Psoas muscle (tissue), 7 donors: ENCODE measurements at regions not wholly inside any gene's neighbourhood (a gene's known extent, or its start where the extent isn't known, plus 50 kb on each side); places are given as distances from the start of the nearest gene placed in this dataset.
"Not testable (repeated sequence)": the region's sequence is repeated elsewhere in the genome, so short reads cannot be mapped to it uniquely, and the experiment has no call there.

Source experiments
- ATAC-seq, 4 donors: fragments of 200-7000 bp; cut with Tn5 transposase; one replicate each; pipeline ENCODE4 v1.9.1; 2020; ENCODE audit warnings: moderate library complexity in 3 of 4, mild to moderate bottlenecking in 2 of 4
- DNase-seq, 2 donors: peaks; one replicate each; pipeline ENCODE4 v3.0.0-alpha.2; 2020
- H3K27ac ChIP-seq: fragments of 200-600 bp; one replicate; pipeline ENCODE4 v1.8.0; 2022
- H3K27me3 ChIP-seq, 3 donors: fragments of 200-600 bp in 1 of 3; one replicate each; pipeline versions ENCODE4 v1.6.1 to v1.8.0; 2013 to 2022; ENCODE audit warnings: low read length in 2 of 3, mild to moderate bottlenecking in 2 of 3, moderate library complexity in 1 of 3; ENCODE audit not compliant: insufficient read depth in 3 of 3
- H3K36me3 ChIP-seq, 2 donors: fragments of 200-600 bp in 1 of 2; one replicate each; pipeline versions ENCODE4 v1.6.1 to v1.8.0; 2013 to 2022; ENCODE audit warnings: low read depth in 1 of 2, mild to moderate bottlenecking in 1 of 2, moderate library complexity in 1 of 2; ENCODE audit not compliant: insufficient read depth in 1 of 2
- H3K4me1 ChIP-seq: fragments of 200-600 bp; one replicate; pipeline ENCODE4 v1.8.0; 2022
- H3K4me3 ChIP-seq: fragments of 200-600 bp; one replicate; pipeline ENCODE4 v1.8.0; 2022; ENCODE audit warnings: mild to moderate bottlenecking
- H3K9me3 ChIP-seq: fragments of 200-600 bp; one replicate; pipeline ENCODE4 v1.8.0; 2022
- WGBS, 3 donors: extraction: QIAGEN DNeasy Blood & Tissue Kit; methylation state at CpG; one replicate each; pipeline versions ENCODE4 v1.1.6 to v1.1.7; 2013; 5-methylcytosine and 5-hydroxymethylcytosine counted together
- intact Hi-C, 2 donors: fragments of 100-400 bp; cut with DNase I; formaldehyde crosslinking; loops; one replicate each; pipeline versions ENCODE4 v1.11.0 to v1.14.2; 2022
- TF ChIP-seq, protein P1 (sequence below): fragments of 200-600 bp; IDR thresholded peaks from one replicate; pipeline ENCODE4 v1.8.0; 2022; ENCODE audit warnings: antibody characterized with exemption
- donor health status: healthy with polysubstance abuse.
- donor health status: DM: no; HTN: no; CAD: no; lungs with moderate emphysema.
- donor health status: Bipolar disorder and iron deficiency.
- donor health status: healthy.
- donor health status: DM: yes; HTN: yes; CAD: no.
- donor health status: DM: no; HTN: no; CAD: no.
- donor health status: DM: yes; HTN: yes; CAD: no.

DNA sequence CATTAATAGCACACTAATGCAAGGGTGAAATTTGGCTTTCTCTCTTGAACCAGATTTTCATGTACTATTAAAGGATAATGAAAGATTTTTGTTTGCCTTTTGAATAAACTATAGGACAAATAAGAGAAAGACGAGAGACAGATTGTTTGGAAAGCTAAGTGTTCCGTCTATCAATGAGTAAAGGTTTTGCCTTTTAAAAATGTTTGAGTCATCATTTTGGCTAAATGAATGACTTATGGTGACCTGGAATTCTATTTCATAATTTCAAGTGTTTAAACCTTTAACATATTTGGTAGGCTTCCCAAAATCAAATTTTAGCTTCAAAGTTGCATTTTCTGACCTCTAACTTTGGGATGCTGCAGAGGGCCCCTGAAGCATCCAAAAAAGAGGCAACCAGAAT is 145.2 kb downstream of the SLC25A46 start:
- TF ChIP-seq, protein P1, sequence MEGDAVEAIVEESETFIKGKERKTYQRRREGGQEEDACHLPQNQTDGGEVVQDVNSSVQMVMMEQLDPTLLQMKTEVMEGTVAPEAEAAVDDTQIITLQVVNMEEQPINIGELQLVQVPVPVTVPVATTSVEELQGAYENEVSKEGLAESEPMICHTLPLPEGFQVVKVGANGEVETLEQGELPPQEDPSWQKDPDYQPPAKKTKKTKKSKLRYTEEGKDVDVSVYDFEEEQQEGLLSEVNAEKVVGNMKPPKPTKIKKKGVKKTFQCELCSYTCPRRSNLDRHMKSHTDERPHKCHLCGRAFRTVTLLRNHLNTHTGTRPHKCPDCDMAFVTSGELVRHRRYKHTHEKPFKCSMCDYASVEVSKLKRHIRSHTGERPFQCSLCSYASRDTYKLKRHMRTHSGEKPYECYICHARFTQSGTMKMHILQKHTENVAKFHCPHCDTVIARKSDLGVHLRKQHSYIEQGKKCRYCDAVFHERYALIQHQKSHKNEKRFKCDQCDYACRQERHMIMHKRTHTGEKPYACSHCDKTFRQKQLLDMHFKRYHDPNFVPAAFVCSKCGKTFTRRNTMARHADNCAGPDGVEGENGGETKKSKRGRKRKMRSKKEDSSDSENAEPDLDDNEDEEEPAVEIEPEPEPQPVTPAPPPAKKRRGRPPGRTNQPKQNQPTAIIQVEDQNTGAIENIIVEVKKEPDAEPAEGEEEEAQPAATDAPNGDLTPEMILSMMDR: no peak

DNA sequence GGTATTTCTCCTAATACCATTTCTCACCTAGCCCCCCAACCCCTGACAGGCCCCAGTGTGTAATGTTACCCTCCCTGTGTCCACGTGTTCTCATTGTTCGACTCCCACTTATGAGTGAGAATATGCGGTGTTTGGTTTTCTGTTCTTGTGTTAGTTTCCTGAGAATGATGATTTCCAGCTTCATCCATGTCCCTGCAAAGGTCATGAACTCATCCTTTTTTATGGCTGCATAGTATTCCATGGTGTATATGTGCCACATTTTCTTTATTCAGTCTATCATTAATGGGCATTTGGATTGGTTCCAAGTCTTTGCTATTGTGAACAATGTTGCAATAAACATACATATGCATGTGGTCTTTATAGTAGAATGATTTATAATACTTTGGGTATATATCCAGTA is 148.4 kb downstream of the SLC25A46 start:
- ATAC-seq, intact Hi-C loops, H3K36me3 ChIP-seq, H3K27me3 ChIP-seq, H3K9me3 ChIP-seq, H3K4me3 ChIP-seq, DNase-seq, H3K4me1 ChIP-seq, H3K27ac ChIP-seq: not testable (repeated sequence)
- WGBS, 3 donors: 94 to 99% (median 95%) methylated on average over 3 of the region's 3 CpGs

More for the DNA sequence above, 145.2 kb downstream of the SLC25A46 start:
- Histone ChIP-seq H3K27me3 (no peaks in the 10 kb centered on the region), H3K36me3 (no peaks in the 10 kb centered on the region), H3K9me3 (no peaks in the 10 kb centered on the region), H3K4me1 (no peaks in the 10 kb centered on the region), H3K4me3 (no peak overlapping the region), H3K27ac (no peak overlapping the region)
- 51 to 71% (median 67%) methylated on average over 2 of the region's 2 CpGs for WGBS, 3 donors
- ATAC-seq (no peak), DNase-seq (no peak)
- intact Hi-C loops: no loop called here

DNA sequence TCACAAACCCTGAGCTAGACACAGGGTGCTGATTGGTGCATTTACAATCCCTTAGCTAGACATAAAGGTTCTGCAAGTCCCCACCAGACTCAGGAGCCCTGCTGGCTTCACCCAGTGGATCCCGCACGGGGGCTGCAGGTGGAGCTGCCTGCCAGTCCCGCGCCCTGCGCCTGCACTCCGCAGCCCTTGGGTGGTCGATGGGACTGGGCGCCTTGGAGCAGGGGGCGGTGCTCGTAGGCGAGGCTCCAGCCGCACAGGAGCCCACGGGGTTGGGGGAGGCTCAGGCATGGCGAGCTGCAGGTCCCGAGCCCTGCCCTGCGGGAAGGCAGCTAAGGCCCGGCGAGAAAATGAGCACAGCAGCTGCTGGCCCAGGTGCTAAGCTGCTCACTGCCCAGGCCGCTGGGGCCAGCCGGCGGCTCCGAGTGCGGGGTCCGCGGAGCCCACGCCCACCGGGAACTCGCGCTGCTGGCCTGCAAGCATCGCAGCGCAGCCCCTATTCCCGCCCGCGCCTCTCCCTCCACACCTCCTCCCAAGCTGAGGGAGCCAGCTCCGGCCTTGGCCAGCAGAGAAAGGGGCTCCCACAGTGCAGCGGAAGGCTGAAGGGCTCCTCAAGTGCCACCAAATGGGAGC is 155.2 kb downstream of the SLC25A46 start:
- H3K27me3 ChIP-seq, H3K9me3 ChIP-seq, DNase-seq, ATAC-seq, intact Hi-C loops, H3K4me1 ChIP-seq, H3K27ac ChIP-seq, H3K36me3 ChIP-seq, H3K4me3 ChIP-seq: not testable (repeated sequence)
- WGBS, 3 donors: 54 to 67% (median 57%) methylated on average over 30 to 36 of the region's 36 CpGs

DNA sequence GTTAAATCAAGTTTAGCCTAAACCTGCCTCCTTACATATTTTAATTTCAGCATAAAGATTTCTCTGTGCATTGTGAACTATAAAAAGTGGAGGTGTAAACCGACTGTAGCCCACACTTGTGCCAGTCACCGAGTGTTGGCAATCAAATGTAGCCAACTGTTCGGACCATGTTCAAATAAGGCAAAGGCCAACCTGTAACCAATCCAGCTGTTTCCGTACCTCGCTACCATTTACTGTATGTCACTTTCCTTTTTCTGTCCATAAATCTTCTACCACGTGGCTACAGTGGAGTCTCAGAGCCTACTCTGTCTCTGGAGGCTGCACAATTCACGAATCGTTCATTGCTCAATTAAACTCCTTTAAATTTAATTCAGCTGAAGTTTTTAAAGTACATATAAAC is 156.0 kb downstream of the SLC25A46 start:
- no peak for DNase-seq
- intact Hi-C loops: no loop called here
- no peak overlapping the region for H3K27ac ChIP-seq
- peaks cover 3% of the 10 kb centered on the region for H3K9me3 ChIP-seq
- H3K4me1 ChIP-seq: no peaks in the 10 kb centered on the region
- H3K36me3 ChIP-seq: no peaks in the 10 kb centered on the region
- H3K27me3 ChIP-seq: no peaks in the 10 kb centered on the region
- TF ChIP-seq, protein P1: no peak
- no peak for ATAC-seq
- WGBS, 3 donors: 48 to 52% (median 51%) methylated on average over 8 of the region's 8 CpGs
- H3K4me3 ChIP-seq: no peak overlapping the region

DNA sequence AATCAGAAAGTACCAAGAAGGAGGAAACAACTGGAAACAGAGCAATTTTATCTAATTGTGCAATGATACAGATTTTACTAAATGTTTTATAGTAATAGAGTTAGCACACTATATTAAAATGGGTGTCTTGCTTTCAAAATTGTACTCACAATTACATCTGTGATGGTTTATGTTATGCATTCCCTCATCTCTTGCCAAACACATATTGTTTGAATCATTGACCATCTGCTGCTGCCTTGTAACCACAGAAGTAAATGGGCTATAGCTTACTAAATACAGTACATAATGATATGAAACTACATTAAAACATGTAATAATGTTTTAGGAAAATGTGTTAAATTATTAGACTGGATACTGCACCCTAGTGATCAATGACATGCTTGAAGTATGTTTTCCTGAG is 158.1 kb downstream of the SLC25A46 start:
- Histone ChIP-seq H3K9me3 (no peaks in the 10 kb centered on the region), H3K36me3 (no peaks in the 10 kb centered on the region), H3K27ac (no peak overlapping the region), H3K4me3 (no peak overlapping the region), H3K4me1 (no peaks in the 10 kb centered on the region), H3K27me3 (no peaks in the 10 kb centered on the region)
- TF ChIP-seq, protein P1: no peak
- DNase-seq (no peak), ATAC-seq (no peak)
- intact Hi-C loops: no loop called here
